ENCODE measurements at regions not wholly inside any gene's neighbourhood (a gene's known extent, or its start where the extent isn't known, plus 50 kb on each side); places are given as distances from the start of the nearest gene placed in this dataset.

DNA sequence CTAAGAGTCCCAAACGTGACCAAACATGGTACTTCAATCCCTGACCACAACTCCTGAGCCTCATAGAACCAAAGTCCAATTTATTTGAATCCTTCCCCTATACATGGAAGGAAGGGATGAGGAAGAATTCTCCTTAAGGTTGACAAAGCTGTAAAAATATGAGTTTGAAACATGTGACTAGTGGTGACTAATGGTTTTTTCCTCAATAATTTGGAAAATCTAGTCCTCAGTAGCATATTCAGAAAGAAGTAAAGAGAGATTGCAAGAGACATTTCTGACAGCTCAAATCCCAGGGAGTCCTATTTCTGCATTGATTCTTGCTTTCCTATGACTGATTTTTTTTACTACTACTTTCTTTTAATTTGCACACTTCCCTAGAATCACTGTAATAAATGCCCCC lies 443.7 kb downstream of the FRK start:
- BruUV-seq (replicated peaks), result no TSS peak
- H3K9me3 ChIP-seq (ENCODE audit: low read depth, low read length, poor library complexity, severe bottlenecking), result no peaks in the 10 kb centered on the region
- H3K27ac ChIP-seq (ENCODE audit: low read depth, low read length, poor library complexity, severe bottlenecking), result no peak overlapping the region
- CTCF ChIA-PET, result no interaction called here
- H3K4me1 ChIP-seq (ENCODE audit: insufficient read depth, low read length, poor library complexity, severe bottlenecking), result no peaks in the 10 kb centered on the region
- intact Hi-C loops (cut with micrococcal nuclease; ENCODE audit: unreplicated experiment), result no loop called here
- DNase-seq (ENCODE audit: low spot score), result no peak
- no peak for TF ChIP-seq EZH2 (IDR thresholded peaks at IDR 0.05; ENCODE audit: borderline replicate concordance, low read depth, low read length, poor library complexity, severe bottlenecking)
- TF ChIP-seq, protein P1, sequence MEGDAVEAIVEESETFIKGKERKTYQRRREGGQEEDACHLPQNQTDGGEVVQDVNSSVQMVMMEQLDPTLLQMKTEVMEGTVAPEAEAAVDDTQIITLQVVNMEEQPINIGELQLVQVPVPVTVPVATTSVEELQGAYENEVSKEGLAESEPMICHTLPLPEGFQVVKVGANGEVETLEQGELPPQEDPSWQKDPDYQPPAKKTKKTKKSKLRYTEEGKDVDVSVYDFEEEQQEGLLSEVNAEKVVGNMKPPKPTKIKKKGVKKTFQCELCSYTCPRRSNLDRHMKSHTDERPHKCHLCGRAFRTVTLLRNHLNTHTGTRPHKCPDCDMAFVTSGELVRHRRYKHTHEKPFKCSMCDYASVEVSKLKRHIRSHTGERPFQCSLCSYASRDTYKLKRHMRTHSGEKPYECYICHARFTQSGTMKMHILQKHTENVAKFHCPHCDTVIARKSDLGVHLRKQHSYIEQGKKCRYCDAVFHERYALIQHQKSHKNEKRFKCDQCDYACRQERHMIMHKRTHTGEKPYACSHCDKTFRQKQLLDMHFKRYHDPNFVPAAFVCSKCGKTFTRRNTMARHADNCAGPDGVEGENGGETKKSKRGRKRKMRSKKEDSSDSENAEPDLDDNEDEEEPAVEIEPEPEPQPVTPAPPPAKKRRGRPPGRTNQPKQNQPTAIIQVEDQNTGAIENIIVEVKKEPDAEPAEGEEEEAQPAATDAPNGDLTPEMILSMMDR (conservative IDR thresholded peaks at IDR 0.05; ENCODE audit: low read depth, low read length), result no peak
- H3K36me3 ChIP-seq (ENCODE audit: insufficient read depth, low read length, poor library complexity, severe bottlenecking), result no peaks in the 10 kb centered on the region
- POLR2A ChIA-PET (ENCODE audit: low non-redundant PET), result no interaction called here
- H3K27me3 ChIP-seq (replicated peaks; ENCODE audit: insufficient read depth, low read depth, low read length, poor library complexity), result peaks cover 8% of the 10 kb centered on the region
- H3K4me3 ChIP-seq (ENCODE audit: low read depth, low read length, poor library complexity, severe bottlenecking), result no peak overlapping the region

DNA sequence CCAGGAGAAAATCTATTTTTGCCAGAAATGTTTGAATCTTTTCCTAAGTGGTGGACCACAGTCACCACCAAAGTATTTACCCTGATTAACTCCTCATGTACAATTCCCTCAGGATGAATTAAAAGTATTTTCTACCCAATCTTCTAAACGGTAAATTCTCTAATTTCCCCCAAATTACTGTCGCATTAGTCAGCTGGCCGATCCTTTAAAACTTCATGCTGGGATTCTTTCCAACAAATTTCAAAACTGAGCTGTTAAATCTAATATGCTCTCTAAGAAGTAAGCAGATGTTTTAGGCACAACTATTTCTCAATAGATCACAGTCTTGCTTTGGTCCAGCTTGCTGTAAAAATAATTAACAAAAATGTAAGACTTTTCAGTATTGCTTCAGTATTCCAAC lies 447.2 kb downstream of the FRK start:
- BruUV-seq (replicated peaks), result no TSS peak
- Histone ChIP-seq H3K27ac (ENCODE audit: low read depth, low read length, poor library complexity, severe bottlenecking) (no peak overlapping the region), H3K4me1 (ENCODE audit: insufficient read depth, low read length, poor library complexity, severe bottlenecking) (no peaks in the 10 kb centered on the region), H3K9me3 (ENCODE audit: low read depth, low read length, poor library complexity, severe bottlenecking) (no peaks in the 10 kb centered on the region), H3K36me3 (ENCODE audit: insufficient read depth, low read length, poor library complexity, severe bottlenecking) (no peaks in the 10 kb centered on the region), H3K27me3 (replicated peaks; ENCODE audit: insufficient read depth, low read depth, low read length, poor library complexity) (peaks cover 8% of the 10 kb centered on the region), H3K4me3 (ENCODE audit: low read depth, low read length, poor library complexity, severe bottlenecking) (no peak overlapping the region)
- intact Hi-C loops (cut with micrococcal nuclease; ENCODE audit: unreplicated experiment), result no loop called here
- DNase-seq (ENCODE audit: low spot score), result peak; percentile 46
- no peak for TF ChIP-seq EZH2 (IDR thresholded peaks at IDR 0.05; ENCODE audit: borderline replicate concordance, low read depth, low read length, poor library complexity, severe bottlenecking)
- TF ChIP-seq, protein P1 (conservative IDR thresholded peaks at IDR 0.05; ENCODE audit: low read depth, low read length), result no peak
- CTCF ChIA-PET, result no interaction called here
- POLR2A ChIA-PET (ENCODE audit: low non-redundant PET), result no interaction called here

DNA sequence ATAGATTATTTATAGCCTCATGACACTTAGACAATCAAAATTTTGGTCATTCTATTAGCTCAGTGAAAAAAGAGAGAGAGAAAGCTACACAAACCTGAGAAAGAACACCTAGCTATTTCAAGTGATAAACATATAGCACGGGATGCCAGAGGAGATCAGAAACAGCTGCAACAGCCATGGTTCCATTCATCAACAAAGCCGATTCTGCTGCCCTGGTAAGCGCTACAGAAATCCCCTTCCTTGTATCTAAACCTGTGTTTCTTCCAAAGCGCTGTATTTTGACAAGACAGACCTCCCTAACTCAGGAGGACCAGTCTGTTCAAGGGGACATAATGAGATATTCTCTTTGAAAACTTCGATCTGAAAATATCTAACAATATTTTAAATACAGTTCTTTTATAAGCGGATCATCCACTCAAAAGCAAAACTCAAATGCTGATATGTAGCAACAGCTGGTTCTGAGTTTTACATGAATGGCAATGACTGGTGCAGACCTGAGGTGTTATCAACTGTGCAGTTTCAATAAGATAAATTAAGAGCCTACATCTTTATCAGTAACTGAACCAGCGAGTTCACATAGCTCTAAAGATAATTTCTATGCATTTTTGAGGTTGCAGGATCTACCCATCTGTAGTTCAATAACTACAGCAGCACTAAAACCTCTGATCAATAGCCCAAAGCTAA lies 447.8 kb downstream of the FRK start:
- Histone ChIP-seq H3K9me3 (ENCODE audit: low read depth, low read length, poor library complexity, severe bottlenecking) (no peaks in the 10 kb centered on the region), H3K27me3 (replicated peaks; ENCODE audit: insufficient read depth, low read depth, low read length, poor library complexity) (peaks cover 8% of the 10 kb centered on the region), H3K36me3 (ENCODE audit: insufficient read depth, low read length, poor library complexity, severe bottlenecking) (no peaks in the 10 kb centered on the region), H3K27ac (ENCODE audit: low read depth, low read length, poor library complexity, severe bottlenecking) (no peak overlapping the region), H3K4me1 (ENCODE audit: insufficient read depth, low read length, poor library complexity, severe bottlenecking) (no peaks in the 10 kb centered on the region), H3K4me3 (ENCODE audit: low read depth, low read length, poor library complexity, severe bottlenecking) (no peak overlapping the region)
- TF ChIP-seq EZH2 (IDR thresholded peaks at IDR 0.05; ENCODE audit: borderline replicate concordance, low read depth, low read length, poor library complexity, severe bottlenecking), result no peak
- TF ChIP-seq, protein P1 (conservative IDR thresholded peaks at IDR 0.05; ENCODE audit: low read depth, low read length), result no peak
- no peak for DNase-seq (ENCODE audit: low spot score)
- ChIA-PET POLR2A (ENCODE audit: low non-redundant PET) (no interaction called here), CTCF (no interaction called here)
- no TSS peak for BruUV-seq (replicated peaks)
- intact Hi-C loops (cut with micrococcal nuclease; ENCODE audit: unreplicated experiment), result no loop called here

Data from A673 (cell line).